Spinal cord (tissue), 10 donors: ENCODE measurements at regions not wholly inside any gene's neighbourhood (a gene's known extent, or its start where the extent isn't known, plus 50 kb on each side); places are given as distances from the start of the nearest gene placed in this dataset. TPM values are rescaled to one million over a fixed set of nuclear protein-coding genes. Genes with fewer than 3 reads are reported as not detected.

Experiments used
- DNase-seq, 6 donors: peaks; one replicate each; pipeline versions ENCODE4 v3.0.0 to v3.0.0-alpha.2; 2013 to 2015; ENCODE audit warnings: low spot score in 6 of 6, low read depth in 4 of 6
- H3K27ac ChIP-seq: one replicate; pipeline ENCODE4 v1.5.1; 2013; ENCODE audit warnings: low read depth, low read length, control low read depth
- H3K27me3 ChIP-seq: one replicate; pipeline ENCODE4 v1.6.1; 2013; ENCODE audit warnings: low read length; ENCODE audit not compliant: control insufficient read depth, insufficient read depth
- H3K36me3 ChIP-seq: one replicate; pipeline ENCODE4 v1.6.1; 2013; ENCODE audit warnings: low read length; ENCODE audit not compliant: control insufficient read depth, insufficient read depth
- H3K4me1 ChIP-seq: one replicate; pipeline ENCODE4 v1.6.1; 2013; ENCODE audit warnings: low read length; ENCODE audit not compliant: control insufficient read depth, insufficient read depth
- H3K4me3 ChIP-seq: one replicate; pipeline ENCODE4 v1.5.1; 2013; ENCODE audit warnings: low read depth, low read length, control low read depth
- H3K9me3 ChIP-seq: one replicate; pipeline ENCODE4 v1.6.1; 2013; ENCODE audit warnings: low read length; ENCODE audit not compliant: control insufficient read depth, insufficient read depth
- WGBS: methylation state at CpG from one replicate; pipeline ENCODE4 v1.1.5; 2013; ENCODE audit warnings: missing lambda C conversion rate; ENCODE audit not compliant: insufficient coverage; 5-methylcytosine and 5-hydroxymethylcytosine counted together
- small RNA-seq: library from RNA; depleted of rRNA; stranded (forward); fragments of <200 nt; gene quantifications from one replicate; pipeline ENCODE3, GENCODE V24; 2014; ENCODE audit warnings: low replicate concordance
- donor health status: healthy.

- Histone ChIP-seq H3K4me3 (no peak overlapping the region), H3K9me3 (no peaks in the 10 kb centered on the region), H3K4me1 (peaks cover 5% of the 10 kb centered on the region), H3K36me3 (no peaks in the 10 kb centered on the region), H3K27ac (no peak overlapping the region), H3K27me3 (no peaks in the 10 kb centered on the region)
- DNase-seq = no peak
- WGBS = 90% methylated on average over 15 of the region's 15 CpGs
These were observed 50.6 kb upstream of the FTH1 start for GRCh38 chr11:62017878-62018655.

Small RNA genes in the stretch of these regions (small RNA-seq; reads per million reads assigned to genes)
- not detected for gene AP003733.2
